ENCODE measurements at regions not wholly inside any gene's neighbourhood (a gene's known extent, or its start where the extent isn't known, plus 50 kb on each side); places are given as distances from the start of the nearest gene placed in this dataset.

DNA sequence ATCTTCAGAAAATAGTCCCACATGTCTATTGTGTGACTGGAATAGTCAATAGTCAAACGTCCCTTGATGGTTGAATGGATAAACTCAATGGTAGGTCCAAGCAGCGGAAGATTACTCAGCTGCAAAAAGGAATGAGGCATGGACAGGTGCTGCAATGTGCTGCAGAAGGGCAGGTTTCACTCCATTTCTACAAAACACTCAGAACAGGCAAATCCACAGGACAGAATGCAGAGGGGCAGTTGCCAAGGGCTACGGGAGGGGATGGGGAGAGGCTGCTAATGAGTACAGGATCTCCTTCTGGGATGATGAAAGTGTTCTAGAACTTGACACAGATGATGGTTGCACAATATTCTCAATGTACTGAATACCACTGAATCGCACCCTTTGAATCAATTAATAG is 151.0 kb downstream of the RBFOX3 start:
- no peak for DNase-seq (ENCODE audit: low read depth)

DNA sequence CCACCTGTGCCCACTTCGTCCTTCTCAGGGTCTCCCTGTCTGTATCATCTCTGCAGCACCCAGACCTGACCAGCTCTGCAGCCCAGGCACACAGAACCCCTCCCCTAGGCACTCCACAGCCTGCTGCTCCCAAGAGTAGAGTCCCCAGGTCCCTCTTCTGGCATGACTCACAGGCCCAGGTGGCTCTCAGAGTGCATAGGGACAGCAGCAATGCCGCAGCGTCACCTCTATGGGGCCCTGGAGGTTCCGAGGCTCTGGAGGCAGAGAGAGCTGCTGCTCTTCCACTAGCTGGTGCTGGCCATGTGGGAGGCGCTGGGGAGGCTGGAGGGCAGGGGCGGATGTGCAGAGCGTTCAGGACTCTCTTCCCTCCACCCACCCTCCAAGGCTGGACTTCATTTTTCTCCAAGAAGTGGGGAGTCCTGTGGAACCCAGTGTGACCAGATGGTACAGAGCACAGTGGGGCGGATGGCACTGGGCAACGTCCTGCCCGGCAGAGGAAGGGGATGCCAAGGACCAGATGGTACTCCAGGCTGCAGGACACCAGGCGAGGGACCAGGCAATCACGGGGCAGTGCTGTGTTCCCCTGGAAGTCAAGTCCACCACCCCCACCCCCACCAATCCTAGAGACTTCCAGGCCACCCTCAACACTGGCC is 151.7 kb downstream of the RBFOX3 start:
- no peak overlapping the region for H3K4me3 ChIP-seq (ENCODE audit: low read depth, low read length)
- DNase-seq (ENCODE audit: low read depth) = no peak

More for the DNA sequence above, 151.0 kb downstream of the RBFOX3 start:
- H3K4me3 ChIP-seq (ENCODE audit: low read depth, low read length) = no peak overlapping the region

DNA sequence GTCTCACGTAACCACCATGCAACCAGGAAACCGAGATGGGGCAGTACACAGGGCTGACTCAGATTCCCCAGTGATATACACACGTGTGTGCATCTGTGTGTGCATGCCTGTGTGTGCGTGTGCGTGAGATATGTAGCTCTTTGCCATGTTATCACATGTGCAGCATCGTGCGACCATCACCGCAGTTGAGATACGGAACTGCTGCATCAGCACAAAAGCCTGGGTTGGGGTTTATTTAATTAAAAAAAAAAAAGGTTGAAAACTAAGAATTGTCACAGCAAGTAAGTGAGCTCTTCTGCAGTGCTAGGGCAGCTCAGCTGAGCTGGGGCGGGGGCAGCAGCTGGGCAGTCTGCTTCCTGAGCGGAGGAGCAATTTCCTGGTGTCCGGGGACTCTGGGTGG is 152.5 kb downstream of the RBFOX3 start:
- H3K4me3 ChIP-seq (ENCODE audit: low read depth, low read length) = no peak overlapping the region
- no peak for DNase-seq (ENCODE audit: low read depth)

- H3K4me3 ChIP-seq (ENCODE audit: low read depth, low read length) = no peak overlapping the region
- DNase-seq (ENCODE audit: low read depth) = no peak
Observed at GRCh38 chr17:79457889-79458288, 153.0 kb downstream of the RBFOX3 start.

GRCh38 chr17:79457376-79457775 is 153.5 kb downstream of the RBFOX3 start:
- no peak for DNase-seq (ENCODE audit: low read depth)
- H3K4me3 ChIP-seq (ENCODE audit: low read depth, low read length) = no peak overlapping the region

- DNase-seq (ENCODE audit: low read depth) = no peak
Observed at GRCh38 chr17:79455636-79456035, 155.2 kb downstream of the RBFOX3 start.

DNA sequence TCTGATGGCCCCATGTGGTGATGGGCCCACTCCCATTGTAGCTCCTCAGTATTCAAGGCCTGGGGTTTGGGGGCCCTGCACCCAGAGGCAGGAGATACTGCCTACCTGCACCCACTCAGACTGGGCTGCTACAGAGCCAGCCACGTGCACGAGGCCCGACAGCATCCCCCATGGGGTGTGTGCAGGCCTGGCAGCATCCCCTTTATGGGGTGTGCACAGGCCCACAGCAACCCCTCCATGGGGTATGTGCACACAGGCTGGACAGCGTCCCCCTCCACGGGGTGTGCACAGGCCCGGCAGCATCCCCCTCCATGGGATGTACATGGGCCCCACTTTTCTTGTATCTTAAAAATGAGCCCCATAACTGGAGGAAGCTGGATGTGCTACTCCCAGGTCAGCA is 156.0 kb downstream of the RBFOX3 start:
- H3K4me3 ChIP-seq (ENCODE audit: low read depth, low read length) = no peak overlapping the region
- no peak for DNase-seq (ENCODE audit: low read depth)

More at GRCh38 chr17:79455636-79456035, 155.2 kb downstream of the RBFOX3 start:
- no peak overlapping the region for H3K4me3 ChIP-seq (ENCODE audit: low read depth, low read length)

DNA sequence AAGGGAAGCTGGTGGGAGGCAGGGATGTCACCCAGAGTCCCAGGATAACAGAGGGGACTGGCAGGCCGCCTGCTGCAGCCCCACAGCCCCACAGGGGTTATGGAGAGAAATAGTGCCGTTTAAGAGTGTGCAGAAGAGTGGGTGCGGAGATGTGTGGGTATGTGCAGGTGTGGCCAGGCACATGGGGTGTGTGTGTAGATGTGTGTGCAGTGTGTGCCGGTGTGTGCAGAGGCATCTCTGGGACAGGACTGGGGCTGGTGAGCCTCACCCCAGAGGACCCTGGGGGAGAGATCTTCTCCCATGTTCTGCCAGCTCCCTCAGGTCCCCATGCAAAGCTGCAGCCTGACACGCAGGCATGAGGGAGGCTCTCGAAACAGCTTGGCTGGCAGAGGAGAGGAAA is 157.4 kb downstream of the RBFOX3 start:
- DNase-seq (ENCODE audit: low read depth) = no peak
- H3K4me3 ChIP-seq (ENCODE audit: low read depth, low read length) = no peak overlapping the region

GRCh38 chr17:79452706-79453105 is 158.1 kb downstream of the RBFOX3 start:
- no peak for DNase-seq (ENCODE audit: low read depth)
- no peak overlapping the region for H3K4me3 ChIP-seq (ENCODE audit: low read depth, low read length)

- no peak for DNase-seq (ENCODE audit: low read depth)
- H3K4me3 ChIP-seq (ENCODE audit: low read depth, low read length) = no peak overlapping the region
Observed at GRCh38 chr17:79451167-79451566, 159.7 kb downstream of the RBFOX3 start.

DNA sequence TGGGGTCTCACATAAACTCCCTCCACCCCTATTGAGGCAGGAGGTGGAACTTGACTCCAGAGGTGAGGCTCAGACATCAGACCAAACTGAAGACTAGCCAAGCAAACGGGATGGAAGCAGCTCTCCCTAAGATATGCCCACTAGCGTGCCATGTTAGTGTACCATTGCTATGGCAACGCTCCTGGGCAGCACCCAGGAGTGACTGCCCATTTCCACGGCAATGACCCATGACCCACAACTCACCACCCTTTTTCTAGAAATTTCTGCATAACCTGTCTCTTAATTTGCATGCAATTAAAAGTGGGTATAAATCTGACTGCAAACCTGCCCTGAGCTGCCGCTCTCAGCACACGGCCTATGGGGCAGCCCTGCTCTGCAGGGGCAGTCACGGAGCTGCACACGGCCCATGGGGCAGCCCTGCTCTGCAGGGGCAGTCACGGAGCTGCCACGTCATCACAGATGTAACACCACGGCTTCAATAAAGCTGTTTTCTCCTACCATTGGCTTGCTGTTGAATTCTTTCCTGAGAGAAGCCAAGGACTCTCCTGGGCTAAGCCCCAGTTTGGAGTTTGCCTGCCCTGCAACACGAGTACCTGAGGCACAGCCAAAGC is 164.3 kb downstream of the RBFOX3 start:
- H3K4me3 ChIP-seq (ENCODE audit: low read depth, low read length) = no peak overlapping the region
- DNase-seq (ENCODE audit: low read depth) = no peak

DNA sequence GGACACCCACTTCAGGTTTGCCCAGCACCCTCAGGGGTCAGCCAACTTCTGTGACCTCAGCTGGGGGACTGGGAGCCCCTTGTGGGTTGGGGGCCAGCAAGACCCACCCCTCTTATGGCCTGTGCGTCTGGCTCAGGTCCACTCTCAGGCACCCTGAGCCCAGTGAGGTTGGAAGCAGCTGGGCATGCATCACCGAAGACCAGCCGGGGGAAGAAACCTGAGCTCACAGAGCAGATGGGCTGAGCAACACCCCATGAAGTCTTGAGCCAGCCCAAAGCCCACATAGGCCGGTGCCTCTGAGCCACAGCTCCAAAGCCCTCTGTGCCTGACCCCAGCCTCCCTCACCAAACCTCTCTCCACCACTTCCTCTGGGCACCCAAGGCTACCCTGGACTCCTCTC is 166.7 kb downstream of the RBFOX3 start:
- no peak overlapping the region for H3K4me3 ChIP-seq (ENCODE audit: low read depth, low read length)
- DNase-seq (ENCODE audit: low read depth) = no peak

DNA sequence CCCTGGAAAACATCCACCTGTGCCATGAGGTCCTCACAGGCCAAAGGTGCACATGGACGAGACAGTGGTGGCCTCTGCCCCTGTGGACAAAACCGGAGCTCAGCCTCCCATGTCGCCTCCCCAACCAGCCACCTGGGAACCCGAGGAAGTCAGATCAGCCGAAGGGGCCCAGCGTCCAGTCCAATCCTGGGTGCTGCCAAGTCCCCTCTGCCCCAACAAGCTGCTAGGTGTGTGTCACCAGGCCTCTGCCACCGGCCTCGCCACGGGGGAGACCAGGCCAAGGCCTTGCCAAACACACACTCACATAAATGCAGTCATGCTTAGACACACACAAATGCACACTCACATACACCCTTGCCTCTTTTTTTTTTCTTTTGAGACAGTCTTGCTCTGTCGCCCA is 167.8 kb downstream of the RBFOX3 start:
- H3K4me3 ChIP-seq (ENCODE audit: low read depth, low read length) = no peak overlapping the region
- DNase-seq (ENCODE audit: low read depth) = no peak

DNA sequence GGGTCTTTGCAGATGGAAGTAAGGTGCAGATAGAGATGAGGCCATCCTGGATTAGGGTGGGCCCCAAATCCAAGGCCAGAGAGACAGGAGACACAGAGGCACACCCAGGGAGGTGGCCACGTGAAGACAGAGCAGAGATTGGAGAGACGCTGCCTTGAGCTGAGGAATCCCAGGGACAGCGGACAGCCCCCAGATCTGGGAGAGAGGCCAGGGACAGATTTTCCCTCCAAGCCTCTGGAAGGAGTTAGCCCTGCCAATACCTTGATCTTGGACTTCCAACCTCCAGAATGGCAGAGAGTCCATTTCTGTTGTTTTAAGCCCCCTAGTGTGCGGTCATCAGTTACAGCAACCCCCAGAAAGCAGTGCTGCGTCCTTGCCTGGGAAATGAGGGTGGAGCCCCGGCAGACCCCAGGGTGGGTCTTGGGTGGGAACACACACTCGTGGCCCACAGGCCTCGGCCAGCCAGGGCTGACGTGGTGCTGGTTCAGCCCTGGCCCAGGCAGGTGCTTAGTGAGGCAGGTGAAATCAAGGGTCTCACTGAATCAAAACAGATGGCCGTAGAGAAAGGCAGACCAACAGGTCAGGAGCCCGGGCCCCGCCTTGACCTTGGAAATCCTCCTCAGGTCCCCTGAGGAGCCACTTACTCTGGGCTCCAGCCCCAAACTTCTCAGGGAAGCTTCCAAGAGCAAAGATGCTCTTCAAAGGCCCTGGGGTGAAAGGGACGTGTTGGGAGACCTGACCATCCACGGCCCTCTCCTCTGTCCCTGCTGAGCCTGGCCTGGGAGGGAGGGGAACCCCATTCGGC is 169.3 kb downstream of the RBFOX3 start:
- H3K4me3 ChIP-seq (ENCODE audit: low read depth, low read length) = no peak overlapping the region
- no peak for DNase-seq (ENCODE audit: low read depth)

DNA sequence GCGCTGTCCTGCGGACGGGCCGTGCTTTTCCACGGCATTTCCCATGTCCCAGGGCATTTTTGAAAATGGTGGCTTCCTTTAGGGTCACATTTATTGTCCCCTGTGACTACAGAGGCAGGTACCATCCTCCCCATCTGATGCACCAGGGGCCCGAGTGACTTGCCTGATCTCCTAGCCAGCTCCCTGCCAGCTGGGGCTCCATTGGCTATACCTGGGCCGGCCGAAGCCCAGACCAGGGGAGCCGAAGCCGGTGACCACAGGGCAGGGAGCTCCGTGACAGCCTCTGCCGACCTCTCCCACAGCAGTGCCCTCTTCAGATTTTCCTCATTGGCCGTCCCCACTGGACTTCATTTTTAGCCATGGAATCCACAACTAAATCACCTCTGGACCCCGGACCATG is 170.6 kb downstream of the RBFOX3 start:
- no peak overlapping the region for H3K4me3 ChIP-seq (ENCODE audit: low read depth, low read length)
- no peak for DNase-seq (ENCODE audit: low read depth)

GRCh38 chr17:79439493-79439892 is 171.4 kb downstream of the RBFOX3 start:
- no peak overlapping the region for H3K4me3 ChIP-seq (ENCODE audit: low read depth, low read length)
- DNase-seq (ENCODE audit: low read depth) = no peak

DNA sequence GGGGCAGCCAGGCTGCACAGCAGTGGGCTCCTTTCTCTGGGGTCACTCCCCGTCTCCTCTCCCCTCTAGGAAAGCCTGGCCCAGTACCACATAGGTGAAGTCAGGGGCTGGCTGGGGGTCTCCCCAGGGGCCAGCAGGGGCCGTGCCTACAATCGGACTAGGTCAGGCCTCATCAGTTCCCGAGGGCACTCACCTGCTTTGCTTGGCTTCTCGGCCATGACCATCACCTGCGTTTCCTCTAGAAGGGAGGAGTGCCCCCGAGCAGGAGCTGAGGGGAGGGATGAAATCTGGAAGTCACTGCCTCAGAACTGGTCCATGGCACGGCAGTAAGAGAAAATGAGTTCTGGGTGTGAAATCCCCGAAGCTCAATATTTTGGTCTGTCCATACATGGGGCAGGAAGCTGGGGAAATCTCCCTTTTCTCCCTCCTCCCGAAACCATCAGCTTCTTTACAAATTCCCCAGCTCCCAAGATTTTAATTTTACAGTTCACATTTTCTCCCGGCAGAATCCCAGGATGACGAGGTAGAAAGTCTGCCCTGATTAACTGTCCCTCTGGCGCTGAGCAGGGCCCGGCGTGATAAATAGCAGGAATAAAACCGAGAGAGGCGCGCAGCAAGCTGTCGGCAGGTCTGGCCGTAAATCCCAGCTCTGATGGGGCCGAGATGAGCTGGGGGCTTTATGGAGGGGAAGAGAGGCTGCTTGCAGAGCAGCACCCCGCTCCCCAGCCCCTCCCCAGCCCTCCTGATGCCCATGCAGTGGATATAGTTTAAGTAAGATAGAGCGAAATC is 172.1 kb downstream of the RBFOX3 start:
- no peak overlapping the region for H3K4me3 ChIP-seq (ENCODE audit: low read depth, low read length)
- no peak for DNase-seq (ENCODE audit: low read depth)

- no peak for DNase-seq (ENCODE audit: low read depth)
- no peak overlapping the region for H3K4me3 ChIP-seq (ENCODE audit: low read depth, low read length)
Observed at GRCh38 chr17:79438058-79438457, 172.8 kb downstream of the RBFOX3 start.

DNA sequence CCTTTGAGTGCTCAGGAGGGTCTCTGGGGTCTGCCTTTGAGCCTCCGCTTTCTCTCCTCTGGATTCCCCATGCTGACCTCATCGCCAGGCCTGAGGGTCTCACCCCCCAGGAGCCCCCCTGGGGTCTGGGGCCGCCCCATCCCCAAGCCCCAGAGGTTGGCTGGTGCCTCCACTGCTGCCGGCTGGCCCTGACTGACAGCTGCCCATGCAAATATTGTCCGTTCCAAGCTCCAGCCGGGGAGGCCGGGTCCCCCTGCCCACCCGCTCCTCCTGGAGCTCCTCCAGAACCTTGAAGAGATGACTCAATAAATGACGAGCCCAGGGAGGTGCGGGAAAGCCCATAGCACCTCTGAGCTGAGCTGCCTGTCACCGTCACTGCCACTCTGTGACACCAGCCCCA is 173.8 kb downstream of the RBFOX3 start:
- no peak for DNase-seq (ENCODE audit: low read depth)
- no peak overlapping the region for H3K4me3 ChIP-seq (ENCODE audit: low read depth, low read length)

DNA sequence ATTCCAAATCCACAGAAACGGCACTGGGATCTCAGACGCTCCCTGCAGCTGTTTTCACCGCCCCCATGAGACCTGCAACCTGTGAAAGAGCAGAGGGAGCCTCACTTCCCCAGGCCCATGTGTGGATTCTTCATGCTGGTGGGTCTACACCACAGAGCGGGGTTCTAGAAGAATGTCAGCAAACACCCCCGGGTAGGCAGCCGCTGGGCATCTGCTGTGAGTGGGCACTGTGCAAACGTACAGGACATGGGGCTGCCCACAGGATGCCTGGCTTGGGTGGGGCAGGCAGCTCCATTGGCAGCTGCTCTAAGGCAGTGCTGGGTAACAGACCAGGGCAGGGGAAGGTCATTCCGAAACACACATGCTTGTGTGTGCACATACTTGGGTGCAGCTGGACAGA is 174.9 kb downstream of the RBFOX3 start:
- no peak overlapping the region for H3K4me3 ChIP-seq (ENCODE audit: low read depth, low read length)
- no peak for DNase-seq (ENCODE audit: low read depth)
